GM12878 (cell line): ENCODE measurements at regions not wholly inside any gene's neighbourhood (a gene's known extent, or its start where the extent isn't known, plus 50 kb on each side); places are given as distances from the start of the nearest gene placed in this dataset.

ENCODE experiments used
- CTCF ChIP-seq, 3 experiments: IDR thresholded peaks in 2 of 3; conservative IDR thresholded peaks in 1 of 3; 2 replicates each; pipeline ENCODE4 v1.5.1; 2011; ENCODE audit warnings: low read depth in 3 of 3, low read length in 3 of 3, mild to moderate bottlenecking in 3 of 3, control low read depth in 2 of 3, moderate library complexity in 2 of 3, inconsistent platforms in 1 of 3, mixed read lengths in 1 of 3; ENCODE audit not compliant: control insufficient read depth in 2 of 3, insufficient read depth in 1 of 3; ENCODE audit errors: extremely low read depth in 1 of 3
- MEF2A ChIP-seq: IDR thresholded peaks from 2 replicates; pipeline ENCODE4 v1.6.1; 2011; ENCODE audit warnings: low read depth, mild to moderate bottlenecking, low read length, moderate library complexity; ENCODE audit not compliant: insufficient read depth

GRCh38 chr9:40928803-40929487, 199.5 kb downstream of the FOXD4L6 start:
- TF ChIP-seq CTCF (IDR thresholded peaks at IDR 0.05 in 2 of 3, conservative IDR thresholded peaks at IDR 0.05 in 1 of 3; ENCODE audit: control insufficient read depth in 2 of 3, extremely low read depth in 1 of 3, insufficient read depth in 1 of 3, low read depth in 3 of 3, low read length in 3 of 3) (no peak), MEF2A (no peak)
